SK-N-SH (cell line): ENCODE measurements at regions not wholly inside any gene's neighbourhood (a gene's known extent, or its start where the extent isn't known, plus 50 kb on each side); places are given as distances from the start of the nearest gene placed in this dataset.
A peak's percentile ranks its signal among the peaks of the same experiment; 100 is the strongest.

Experiments
- CTCF ChIA-PET: fragments of 300-600, 350-600 bp; formaldehyde crosslinking; extraction: SDS; loops from one replicate; lab custom pipeline; 2021; lab: Yijun Ruan, JAX
- POLR2A ChIA-PET: fragments of 350-600 bp; sonication (Branson Sonifier 250); formaldehyde crosslinking; extraction: SDS; loops from one replicate; lab custom pipeline; 2020; ENCODE audit warnings: antibody characterized with exemption, inconsistent platforms; lab: Yijun Ruan, JAX
- DNase-seq: peaks from one replicate; pipeline ENCODE4 v3.0.0; 2012
- H2AFZ ChIP-seq: fragments of 200-600 bp; sonication (generic); 2 replicates; pipeline ENCODE4 v1.8.1; 2016; ENCODE audit warnings: antibody characterized with exemption, mild to moderate bottlenecking, low read depth
- H3F3A ChIP-seq: fragments of 200-600 bp; sonication (generic); replicated peaks from 2 replicates; pipeline ENCODE3; 2016; ENCODE audit warnings: antibody characterized with exemption, mild to moderate bottlenecking; ENCODE audit not compliant: insufficient read depth
- H3K27ac ChIP-seq, 2 experiments: fragments of 200-500 bp in 1 of 2; fragments of 200-600 bp in 1 of 2; sonication (Bioruptor generic) in 1 of 2; sonication (generic), shearing (Covaris generic) in 1 of 2; 2 replicates each; pipeline versions ENCODE4 v1.5.1 to v1.6.1; 2014 to 2016; ENCODE audit warnings: low read depth in 2 of 2, inconsistent platforms in 1 of 2, low read length in 1 of 2, mild to moderate bottlenecking in 1 of 2, mixed read lengths in 1 of 2
- H3K27me3 ChIP-seq: fragments of 200-600 bp; sonication (generic), shearing (Covaris generic); 2 replicates; pipeline ENCODE4 v1.6.1; 2016; ENCODE audit warnings: mixed run types; ENCODE audit not compliant: insufficient read depth
- H3K36me3 ChIP-seq, 2 experiments: fragments of 200-500 bp in 1 of 2; fragments of 200-600 bp in 1 of 2; sonication (Bioruptor generic) in 1 of 2; sonication (generic) in 1 of 2; replicated peaks in 1 of 2; 2 replicates each; pipeline versions ENCODE3 to v1.5.1; 2014 to 2016; ENCODE audit warnings: low read length in 1 of 2, mild to moderate bottlenecking in 1 of 2; ENCODE audit not compliant: insufficient read depth in 2 of 2, control insufficient read depth in 1 of 2
- H3K4me1 ChIP-seq, 2 experiments: fragments of 200-500 bp in 1 of 2; fragments of 200-600 bp in 1 of 2; sonication (Bioruptor generic) in 1 of 2; sonication (generic), shearing (Covaris generic) in 1 of 2; 2 replicates each; pipeline versions ENCODE4 v1.5.1 to v1.6.1; 2014 to 2016; ENCODE audit warnings: low read depth in 1 of 2, low read length in 1 of 2, mixed run types in 1 of 2; ENCODE audit not compliant: insufficient read depth in 2 of 2, control insufficient read depth in 1 of 2
- H3K4me2 ChIP-seq: fragments of 200-600 bp; sonication (generic), shearing (Covaris generic); 2 replicates; pipeline ENCODE4 v1.6.1; 2017; ENCODE audit warnings: mixed run types
- H3K4me3 ChIP-seq, 2 experiments: fragments of 200-500 bp in 1 of 2; fragments of 200-600 bp in 1 of 2; sonication (Bioruptor generic) in 1 of 2; sonication (generic), shearing (Covaris generic) in 1 of 2; 2 replicates each; pipeline versions ENCODE4 v1.5.1 to v1.8.1; 2014 to 2016; ENCODE audit warnings: low read depth in 2 of 2, inconsistent platforms in 1 of 2, low read length in 1 of 2, mild to moderate bottlenecking in 1 of 2, mixed read lengths in 1 of 2, moderate library complexity in 1 of 2
- H3K79me2 ChIP-seq: fragments of 200-600 bp; sonication (generic); 2 replicates; pipeline ENCODE4 v1.8.1; 2017; ENCODE audit warnings: mild to moderate bottlenecking; ENCODE audit not compliant: insufficient read depth
- H3K9ac ChIP-seq: fragments of 200-600 bp; sonication (generic); 2 replicates; pipeline ENCODE4 v1.6.1; 2017; ENCODE audit warnings: mixed run types
- H3K9me2 ChIP-seq: fragments of 200-600 bp; sonication (generic); 2 replicates; pipeline ENCODE4 v1.6.1; 2017; ENCODE audit warnings: mixed run types
- H3K9me3 ChIP-seq: fragments of 200-600 bp; sonication (generic); 2 replicates; pipeline ENCODE4 v1.6.1; 2017; ENCODE audit warnings: mixed run types, mild to moderate bottlenecking, moderate library complexity
- H4K20me1 ChIP-seq: fragments of 200-600 bp; sonication (generic); 2 replicates; pipeline ENCODE4 v1.6.1; 2017; ENCODE audit warnings: mild to moderate bottlenecking, mixed run types; ENCODE audit not compliant: insufficient read depth
- CHD2 ChIP-seq: fragments of 150-350 bp; IDR thresholded peaks from 2 replicates; pipeline ENCODE4 v1.6.1; 2018; ENCODE audit warnings: low read length; ENCODE audit not compliant: partially characterized antibody
- ELF1 ChIP-seq: IDR thresholded peaks from 2 replicates; pipeline ENCODE4 v1.4.0; 2012
- FOXJ3 ChIP-seq: sonication (generic); formaldehyde crosslinking; IDR thresholded peaks from 2 replicates; pipeline ENCODE4 v1.5.1; 2020; ENCODE audit warnings: mild to moderate bottlenecking, missing genetic modification reagents
- FOXM1 ChIP-seq: IDR thresholded peaks from 2 replicates; pipeline ENCODE4 v1.4.0; 2012; ENCODE audit warnings: low read depth, mild to moderate bottlenecking
- MEF2A ChIP-seq: IDR thresholded peaks from 2 replicates; pipeline ENCODE4 v1.4.0; 2012; ENCODE audit warnings: low read depth, borderline replicate concordance
- RCOR1 ChIP-seq: fragments of 150-350 bp; IDR thresholded peaks from 2 replicates; pipeline ENCODE4 v1.6.1; 2017; ENCODE audit warnings: antibody characterized with exemption, low read length
- RFX5 ChIP-seq: IDR thresholded peaks from 2 replicates; pipeline ENCODE4 v1.6.1; 2012; ENCODE audit warnings: mild to moderate bottlenecking, improper control_type of control experiment, low read length
- USF1 ChIP-seq: IDR thresholded peaks from 2 replicates; pipeline ENCODE4 v1.4.0; 2012; ENCODE audit warnings: low read depth, borderline replicate concordance
- WGBS: methylation state at CpG from one replicate; pipeline ENCODE4 v1.1.6; 2017; ENCODE audit warnings: low lambda C conversion rate; 5-methylcytosine and 5-hydroxymethylcytosine counted together
- TF ChIP-seq, protein P1 (sequence below): fragments of 150-350 bp; IDR thresholded peaks from 2 replicates; pipeline ENCODE4 v1.6.1; 2016; ENCODE audit warnings: mild to moderate bottlenecking, low read depth, low read length
- TF ChIP-seq, protein P2 (sequence below): IDR thresholded peaks from 2 replicates; pipeline ENCODE4; 2012
- TF ChIP-seq, protein P3 (sequence below): fragments of 150-350 bp; IDR thresholded peaks from 2 replicates; pipeline ENCODE4 v1.6.1; 2017; ENCODE audit warnings: antibody characterized with exemption, low read length, low read depth, borderline replicate concordance
- TF ChIP-seq, protein P4 (sequence below): fragments of 200-600 bp; sonication (generic); IDR thresholded peaks from 2 replicates; pipeline ENCODE4 v1.6.1; 2017; ENCODE audit warnings: antibody characterized with exemption, mild to moderate bottlenecking, moderate library complexity
- TF ChIP-seq, protein P5 (sequence below): IDR thresholded peaks from 2 replicates; pipeline ENCODE4 v1.6.1; 2012; ENCODE audit warnings: mild to moderate bottlenecking, low read depth, low read length, moderate library complexity

DNA sequence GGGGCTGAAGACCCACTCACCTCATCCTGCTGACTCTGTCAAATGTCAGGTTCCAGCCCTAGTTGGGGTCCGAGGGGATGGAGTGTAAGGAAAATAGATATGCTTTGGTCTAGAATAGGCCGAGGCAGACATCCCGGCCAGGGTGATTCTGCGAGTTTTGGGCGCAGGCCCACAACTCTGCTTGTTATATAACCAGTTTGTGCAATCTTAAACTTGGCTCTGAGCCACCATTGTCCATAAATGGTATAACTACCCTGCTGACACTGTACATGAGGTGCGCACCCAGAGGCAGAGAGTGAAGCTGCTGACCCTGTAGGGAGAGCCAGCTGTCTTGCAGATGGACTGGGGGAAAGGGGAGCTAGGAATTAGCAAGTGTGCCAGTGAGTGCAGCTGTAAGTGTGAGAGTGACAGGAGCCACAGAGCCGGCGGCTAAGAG, 1388.8 kb downstream of the AMY1C start (continued):
- TF ChIP-seq, protein P1, sequence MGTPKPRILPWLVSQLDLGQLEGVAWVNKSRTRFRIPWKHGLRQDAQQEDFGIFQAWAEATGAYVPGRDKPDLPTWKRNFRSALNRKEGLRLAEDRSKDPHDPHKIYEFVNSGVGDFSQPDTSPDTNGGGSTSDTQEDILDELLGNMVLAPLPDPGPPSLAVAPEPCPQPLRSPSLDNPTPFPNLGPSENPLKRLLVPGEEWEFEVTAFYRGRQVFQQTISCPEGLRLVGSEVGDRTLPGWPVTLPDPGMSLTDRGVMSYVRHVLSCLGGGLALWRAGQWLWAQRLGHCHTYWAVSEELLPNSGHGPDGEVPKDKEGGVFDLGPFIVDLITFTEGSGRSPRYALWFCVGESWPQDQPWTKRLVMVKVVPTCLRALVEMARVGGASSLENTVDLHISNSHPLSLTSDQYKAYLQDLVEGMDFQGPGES, result no peak
- TF ChIP-seq, protein P2, sequence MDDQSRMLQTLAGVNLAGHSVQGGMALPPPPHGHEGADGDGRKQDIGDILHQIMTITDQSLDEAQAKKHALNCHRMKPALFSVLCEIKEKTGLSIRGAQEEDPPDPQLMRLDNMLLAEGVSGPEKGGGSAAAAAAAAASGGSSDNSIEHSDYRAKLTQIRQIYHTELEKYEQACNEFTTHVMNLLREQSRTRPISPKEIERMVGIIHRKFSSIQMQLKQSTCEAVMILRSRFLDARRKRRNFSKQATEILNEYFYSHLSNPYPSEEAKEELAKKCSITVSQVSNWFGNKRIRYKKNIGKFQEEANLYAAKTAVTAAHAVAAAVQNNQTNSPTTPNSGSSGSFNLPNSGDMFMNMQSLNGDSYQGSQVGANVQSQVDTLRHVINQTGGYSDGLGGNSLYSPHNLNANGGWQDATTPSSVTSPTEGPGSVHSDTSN, result no peak
- no peak for TF ChIP-seq CHD2
- TF ChIP-seq, protein P3, sequence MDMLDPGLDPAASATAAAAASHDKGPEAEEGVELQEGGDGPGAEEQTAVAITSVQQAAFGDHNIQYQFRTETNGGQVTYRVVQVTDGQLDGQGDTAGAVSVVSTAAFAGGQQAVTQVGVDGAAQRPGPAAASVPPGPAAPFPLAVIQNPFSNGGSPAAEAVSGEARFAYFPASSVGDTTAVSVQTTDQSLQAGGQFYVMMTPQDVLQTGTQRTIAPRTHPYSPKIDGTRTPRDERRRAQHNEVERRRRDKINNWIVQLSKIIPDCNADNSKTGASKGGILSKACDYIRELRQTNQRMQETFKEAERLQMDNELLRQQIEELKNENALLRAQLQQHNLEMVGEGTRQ, result no peak
- TF ChIP-seq, protein P4, sequence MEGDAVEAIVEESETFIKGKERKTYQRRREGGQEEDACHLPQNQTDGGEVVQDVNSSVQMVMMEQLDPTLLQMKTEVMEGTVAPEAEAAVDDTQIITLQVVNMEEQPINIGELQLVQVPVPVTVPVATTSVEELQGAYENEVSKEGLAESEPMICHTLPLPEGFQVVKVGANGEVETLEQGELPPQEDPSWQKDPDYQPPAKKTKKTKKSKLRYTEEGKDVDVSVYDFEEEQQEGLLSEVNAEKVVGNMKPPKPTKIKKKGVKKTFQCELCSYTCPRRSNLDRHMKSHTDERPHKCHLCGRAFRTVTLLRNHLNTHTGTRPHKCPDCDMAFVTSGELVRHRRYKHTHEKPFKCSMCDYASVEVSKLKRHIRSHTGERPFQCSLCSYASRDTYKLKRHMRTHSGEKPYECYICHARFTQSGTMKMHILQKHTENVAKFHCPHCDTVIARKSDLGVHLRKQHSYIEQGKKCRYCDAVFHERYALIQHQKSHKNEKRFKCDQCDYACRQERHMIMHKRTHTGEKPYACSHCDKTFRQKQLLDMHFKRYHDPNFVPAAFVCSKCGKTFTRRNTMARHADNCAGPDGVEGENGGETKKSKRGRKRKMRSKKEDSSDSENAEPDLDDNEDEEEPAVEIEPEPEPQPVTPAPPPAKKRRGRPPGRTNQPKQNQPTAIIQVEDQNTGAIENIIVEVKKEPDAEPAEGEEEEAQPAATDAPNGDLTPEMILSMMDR, result no peak
- TF ChIP-seq, all 33 proteins: peak for 0

DNA sequence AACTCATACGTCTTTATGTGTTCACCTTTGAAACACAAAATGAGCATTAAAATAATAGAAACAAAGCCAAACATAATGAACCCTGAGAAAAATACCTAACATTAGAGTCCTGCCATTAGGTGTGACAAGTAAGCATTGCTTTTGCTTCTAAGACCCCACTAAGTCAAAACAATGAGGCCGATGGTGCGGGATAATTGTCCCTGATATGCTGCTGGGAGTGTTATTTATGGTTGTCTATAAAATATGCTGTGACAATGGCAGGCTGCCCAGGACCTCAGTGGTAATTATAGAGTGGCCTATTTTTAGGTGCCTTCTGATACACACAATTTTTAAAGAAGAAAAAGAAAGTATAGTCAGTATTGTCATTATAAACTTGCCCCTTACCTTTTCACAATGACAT, 1423.1 kb downstream of the AMY1C start:
- H3K9ac ChIP-seq, result no peak overlapping the region
- no peak for DNase-seq
- no peaks in the 10 kb centered on the region for H3K27me3 ChIP-seq
- H3F3A ChIP-seq, result no peaks in the 10 kb centered on the region
- no peaks in the 10 kb centered on the region for H3K79me2 ChIP-seq
- H3K9me3 ChIP-seq, result no peaks in the 10 kb centered on the region
- no peaks in the 10 kb centered on the region for H3K9me2 ChIP-seq
- H3K36me3 ChIP-seq, result no peaks in the 10 kb centered on the region
- no peak for TF ChIP-seq MEF2A
- no peak for TF ChIP-seq ELF1
- no peak for TF ChIP-seq USF1
- TF ChIP-seq FOXM1, result no peak
- TF ChIP-seq RFX5, result no peak
- no peak for TF ChIP-seq CHD2
- TF ChIP-seq, protein P5, sequence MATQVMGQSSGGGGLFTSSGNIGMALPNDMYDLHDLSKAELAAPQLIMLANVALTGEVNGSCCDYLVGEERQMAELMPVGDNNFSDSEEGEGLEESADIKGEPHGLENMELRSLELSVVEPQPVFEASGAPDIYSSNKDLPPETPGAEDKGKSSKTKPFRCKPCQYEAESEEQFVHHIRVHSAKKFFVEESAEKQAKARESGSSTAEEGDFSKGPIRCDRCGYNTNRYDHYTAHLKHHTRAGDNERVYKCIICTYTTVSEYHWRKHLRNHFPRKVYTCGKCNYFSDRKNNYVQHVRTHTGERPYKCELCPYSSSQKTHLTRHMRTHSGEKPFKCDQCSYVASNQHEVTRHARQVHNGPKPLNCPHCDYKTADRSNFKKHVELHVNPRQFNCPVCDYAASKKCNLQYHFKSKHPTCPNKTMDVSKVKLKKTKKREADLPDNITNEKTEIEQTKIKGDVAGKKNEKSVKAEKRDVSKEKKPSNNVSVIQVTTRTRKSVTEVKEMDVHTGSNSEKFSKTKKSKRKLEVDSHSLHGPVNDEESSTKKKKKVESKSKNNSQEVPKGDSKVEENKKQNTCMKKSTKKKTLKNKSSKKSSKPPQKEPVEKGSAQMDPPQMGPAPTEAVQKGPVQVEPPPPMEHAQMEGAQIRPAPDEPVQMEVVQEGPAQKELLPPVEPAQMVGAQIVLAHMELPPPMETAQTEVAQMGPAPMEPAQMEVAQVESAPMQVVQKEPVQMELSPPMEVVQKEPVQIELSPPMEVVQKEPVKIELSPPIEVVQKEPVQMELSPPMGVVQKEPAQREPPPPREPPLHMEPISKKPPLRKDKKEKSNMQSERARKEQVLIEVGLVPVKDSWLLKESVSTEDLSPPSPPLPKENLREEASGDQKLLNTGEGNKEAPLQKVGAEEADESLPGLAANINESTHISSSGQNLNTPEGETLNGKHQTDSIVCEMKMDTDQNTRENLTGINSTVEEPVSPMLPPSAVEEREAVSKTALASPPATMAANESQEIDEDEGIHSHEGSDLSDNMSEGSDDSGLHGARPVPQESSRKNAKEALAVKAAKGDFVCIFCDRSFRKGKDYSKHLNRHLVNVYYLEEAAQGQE, result no peak
- TF ChIP-seq, protein P1, result no peak
- TF ChIP-seq FOXJ3 (CRISPR knock-in tag), result no peak
- TF ChIP-seq RCOR1, result no peak
- TF ChIP-seq, all 33 proteins: peak for 0
- Histone ChIP-seq H3K4me1 (no peaks in the 10 kb centered on the region), H3K4me3 (no peak overlapping the region), H4K20me1 (no peaks in the 10 kb centered on the region), H3K27ac (no peak overlapping the region), H3K4me2 (no peak overlapping the region), H2AFZ (0 out of 2 replicates have a peak overlapping the region, but pooled peaks have one; percentile 25)
- ChIA-PET POLR2A (no interaction called here), CTCF (no interaction called here)
- WGBS, result 57% methylated on average over 3 of the region's 3 CpGs
